GM12892 (cell line): ENCODE measurements at regions not wholly inside any gene's neighbourhood (a gene's known extent, or its start where the extent isn't known, plus 50 kb on each side); places are given as distances from the start of the nearest gene placed in this dataset.

ENCODE experiments used
- POLR2A ChIP-seq: IDR thresholded peaks from 2 replicates; pipeline ENCODE4 v1.6.1; 2011; ENCODE audit warnings: low read depth, low read length, control low read depth
- POLR2AphosphoS5 ChIP-seq: IDR thresholded peaks from 2 replicates; pipeline ENCODE4 v1.6.1; 2011; ENCODE audit warnings: low read depth, low read length, control low read depth
- TAF1 ChIP-seq: IDR thresholded peaks from 2 replicates; pipeline ENCODE4 v1.6.1; 2011; ENCODE audit warnings: low read depth, mild to moderate bottlenecking, control low read depth, low read length, borderline replicate concordance

DNA sequence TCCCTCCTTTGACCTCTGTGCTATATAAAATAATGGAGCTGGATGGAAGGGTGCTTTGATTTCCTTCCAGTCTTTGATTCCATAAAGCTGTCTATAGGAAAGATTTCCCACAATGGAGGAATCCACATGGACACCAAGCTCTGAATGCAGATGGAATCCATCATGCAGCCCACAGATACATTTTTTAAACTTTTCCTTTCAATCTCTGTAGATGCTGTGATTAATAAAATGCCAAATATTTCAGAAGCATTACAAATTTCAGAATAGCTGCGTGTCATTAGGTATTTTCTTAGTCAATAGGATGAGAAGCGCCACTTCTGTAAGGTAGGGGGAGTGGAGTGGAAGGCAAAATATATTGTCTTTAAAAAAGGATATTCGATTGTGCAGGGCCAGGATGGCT lies 489.0 kb downstream of the NTRK3 start:
- TF ChIP-seq POLR2A (no peak), TAF1 (no peak), POLR2AphosphoS5 (no peak)
